HG03196 (cell line): ENCODE measurements at regions not wholly inside any gene's neighbourhood (a gene's known extent, or its start where the extent isn't known, plus 50 kb on each side); places are given as distances from the start of the nearest gene placed in this dataset.
"Not testable (repeated sequence)": the region's sequence is repeated elsewhere in the genome, so short reads cannot be mapped to it uniquely, and the experiment has no call there.

Source experiments
- ATAC-seq: cut with Tn5 transposase; IDR thresholded peaks from one replicate; pipeline ENCODE4 v1.9.1; 2021; ENCODE audit not compliant: unreplicated experiment

GRCh38 chr14:106703651-106704050, 1177.3 kb downstream of the TMEM121 start:
- ATAC-seq, result not testable (repeated sequence)

- not testable (repeated sequence) for ATAC-seq
These were observed 1180.1 kb downstream of the TMEM121 start for GRCh38 chr14:106706488-106706887.

- not testable (repeated sequence) for ATAC-seq
These were observed 1183.8 kb downstream of the TMEM121 start for GRCh38 chr14:106710187-106710586.

GRCh38 chr14:106712513-106712912, 1186.1 kb downstream of the TMEM121 start:
- ATAC-seq, result not testable (repeated sequence)

- peak; percentile 62 for ATAC-seq
These were observed 1188.4 kb downstream of the TMEM121 start for GRCh38 chr14:106714446-106715428.

- not testable (repeated sequence) for ATAC-seq
These were observed 1191.2 kb downstream of the TMEM121 start for GRCh38 chr14:106717544-106717943.

GRCh38 chr14:106719880-106720279, 1193.5 kb downstream of the TMEM121 start:
- ATAC-seq, result not testable (repeated sequence)

- not testable (repeated sequence) for ATAC-seq
These were observed 1195.5 kb downstream of the TMEM121 start for GRCh38 chr14:106721926-106722325.

- not testable (repeated sequence) for ATAC-seq
These were observed 1196.7 kb downstream of the TMEM121 start for GRCh38 chr14:106722813-106723687.

GRCh38 chr14:106727962-106728361, 1201.6 kb downstream of the TMEM121 start:
- not testable (repeated sequence) for ATAC-seq

GRCh38 chr14:106728611-106729010, 1202.2 kb downstream of the TMEM121 start:
- no peak for ATAC-seq

- ATAC-seq, result no peak
These were observed 1203.2 kb downstream of the TMEM121 start for GRCh38 chr14:106729551-106729950.

- no peak for ATAC-seq
These were observed 1207.4 kb downstream of the TMEM121 start for GRCh38 chr14:106733771-106734170.

GRCh38 chr14:106737021-106737420, 1210.6 kb downstream of the TMEM121 start:
- ATAC-seq, result no peak

GRCh38 chr14:106738075-106738474, 1211.7 kb downstream of the TMEM121 start:
- ATAC-seq, result no peak

GRCh38 chr14:106738598-106739258, 1212.3 kb downstream of the TMEM121 start:
- ATAC-seq, result not testable (repeated sequence)

GRCh38 chr14:106741086-106741827, 1214.9 kb downstream of the TMEM121 start:
- ATAC-seq, result peak; percentile 54

GRCh38 chr14:106745016-106745767, 1218.8 kb downstream of the TMEM121 start:
- peak; percentile 51 for ATAC-seq

- ATAC-seq, result not testable (repeated sequence)
These were observed 1223.7 kb downstream of the TMEM121 start for GRCh38 chr14:106750089-106750488.
